K562 (cell line): ENCODE measurements at regions not wholly inside any gene's neighbourhood (a gene's known extent, or its start where the extent isn't known, plus 50 kb on each side); places are given as distances from the start of the nearest gene placed in this dataset.

Source experiments
- ATAC-seq: fragments of 200-7000 bp; cut with Tn5 transposase; 3 replicates; pipeline ENCODE4 v1.9.1; 2020; ENCODE audit warnings: moderate library complexity
- BruUV-seq: library from RNA; stranded (reverse); fragments of 400-500 nt; replicated peaks from 2 replicates; lab custom pipeline; 2021; lab: Mats Ljungman, UMichigan
- CTCF ChIA-PET: fragments of 300-600 bp; formaldehyde crosslinking; extraction: SDS; loops from one replicate; lab custom pipeline; 2021; ENCODE audit warnings: low intra/inter-chr PET ratio; lab: Yijun Ruan, JAX
- POLR2A ChIA-PET: fragments of 300-600, 350-650 bp; sonication (Branson Sonifier 250); formaldehyde crosslinking; extraction: SDS; loops from one replicate; lab custom pipeline; 2021; ENCODE audit warnings: antibody characterized with exemption, inconsistent platforms; lab: Yijun Ruan, JAX
- DNase-seq, 4 experiments: peaks; one replicate each; pipeline versions ENCODE4 v3.0.0 to v3.0.0-alpha.2; 2011 to 2018; ENCODE audit warnings: low spot score in 3 of 4, mixed read lengths in 3 of 4; ENCODE audit errors: extremely low read depth in 1 of 4
- FAIRE-seq: peaks from 2 replicates; lab custom pipeline; 2011; peaks lifted over from hg19 to GRCh38; lab: Jason Lieb, UNC
- H2AFZ ChIP-seq: 2 replicates; pipeline ENCODE4 v1.6.0; 2011; ENCODE audit warnings: low read depth, low read length, control low read depth, inconsistent platforms
- H3K27ac ChIP-seq: fragments of 200-600 bp; 3 replicates; pipeline ENCODE4 v1.8.0; 2011; ENCODE audit warnings: low read depth, mild to moderate bottlenecking, control low read depth, inconsistent platforms, low read length, moderate library complexity, mixed read lengths; ENCODE audit errors: extremely low read depth
- H3K27me3 ChIP-seq, 2 experiments: fragments of 300-600 bp in 1 of 2; 2 replicates in 1 of 2; 3 replicates in 1 of 2; pipeline versions ENCODE4 v1.6.0 to v1.8.0; 2011; ENCODE audit warnings: inconsistent platforms in 2 of 2, low read length in 2 of 2, mild to moderate bottlenecking in 1 of 2, mixed read lengths in 1 of 2, moderate library complexity in 1 of 2; ENCODE audit not compliant: control insufficient read depth in 2 of 2, insufficient read depth in 2 of 2
- H3K36me3 ChIP-seq: fragments of 300-600 bp; 3 replicates; pipeline ENCODE4 v1.8.0; 2011; ENCODE audit warnings: mild to moderate bottlenecking, low read length, inconsistent platforms; ENCODE audit not compliant: control insufficient read depth, insufficient read depth
- H3K4me1 ChIP-seq, 2 experiments: fragments of 200-600 bp in 1 of 2; replicated peaks in 1 of 2; 2 replicates in 1 of 2; 3 replicates in 1 of 2; pipeline versions ENCODE4 v1.5.1 to v1.8.0; 2011; ENCODE audit warnings: inconsistent platforms in 2 of 2, low read length in 2 of 2, mild to moderate bottlenecking in 1 of 2, mixed read lengths in 1 of 2, moderate library complexity in 1 of 2; ENCODE audit not compliant: control insufficient read depth in 2 of 2, insufficient read depth in 2 of 2
- H3K4me2 ChIP-seq: 2 replicates; pipeline ENCODE4 v1.6.1; 2011; ENCODE audit warnings: low read length, control low read depth, inconsistent platforms, mixed read lengths; ENCODE audit not compliant: insufficient read depth
- H3K4me3 ChIP-seq: fragments of 200-600 bp; sonication (generic), shearing (Covaris generic); 2 replicates; pipeline ENCODE4 v1.5.1; 2016; ENCODE audit warnings: control low read depth, inconsistent platforms
- H3K79me2 ChIP-seq: fragments of 200-600 bp; 3 replicates; pipeline ENCODE4 v1.8.0; 2011; ENCODE audit warnings: low read length, inconsistent platforms; ENCODE audit not compliant: control insufficient read depth, insufficient read depth
- H3K9ac ChIP-seq, 2 experiments: 2 replicates each; pipeline versions ENCODE4 v1.6.0 to v1.6.1; 2011; ENCODE audit warnings: low read depth in 2 of 2, low read length in 2 of 2, control low read depth in 1 of 2, inconsistent platforms in 1 of 2, mild to moderate bottlenecking in 1 of 2, mixed read lengths in 1 of 2; ENCODE audit not compliant: insufficient read depth in 1 of 2
- H3K9me1 ChIP-seq: one replicate; pipeline ENCODE4 v1.6.0; 2011; ENCODE audit warnings: inconsistent platforms, mild to moderate bottlenecking, low read length, moderate library complexity; ENCODE audit not compliant: control insufficient read depth, insufficient read depth
- H3K9me3 ChIP-seq: replicated peaks from 2 replicates; pipeline ENCODE4 v1.5.1; 2011; ENCODE audit warnings: low read depth, low read length, inconsistent platforms; ENCODE audit not compliant: control insufficient read depth, insufficient read depth
- H4K20me1 ChIP-seq: replicated peaks from 2 replicates; pipeline ENCODE4 v1.6.1; 2011; ENCODE audit warnings: low read length, inconsistent platforms, mixed read lengths; ENCODE audit not compliant: control insufficient read depth, insufficient read depth
- ARID3A ChIP-seq: IDR thresholded peaks from 2 replicates; pipeline ENCODE4 v1.6.1; 2012; ENCODE audit warnings: low read depth, low read length, improper control_type of control experiment, borderline replicate concordance
- HINFP ChIP-seq: fragments of 450-650 bp; conservative IDR thresholded peaks from 2 replicates; pipeline ENCODE4 v1.6.1; 2016; ENCODE audit warnings: missing genetic modification characterization, low read depth, mild to moderate bottlenecking, control low read depth, missing compliant biosample characterization
- HMG20A ChIP-seq: fragments of 450-650 bp; formaldehyde crosslinking; conservative IDR thresholded peaks from 2 replicates; pipeline ENCODE4 v1.4.0; 2020; ENCODE audit warnings: mild to moderate bottlenecking, mixed read lengths
- LARP7 ChIP-seq: fragments of 450-650 bp; IDR thresholded peaks from 2 replicates; pipeline ENCODE4 v1.6.1; 2016
- MED1 ChIP-seq: sonication (generic); formaldehyde crosslinking; IDR thresholded peaks from 2 replicates; pipeline ENCODE4 v1.8.1; 2023; ENCODE audit warnings: missing genetic modification reagents, borderline replicate concordance
- MLX ChIP-seq, 2 experiments: fragments of 450-650 bp in 1 of 2; sonication (generic) in 1 of 2; formaldehyde crosslinking; conservative IDR thresholded peaks; 2 replicates each; pipeline versions ENCODE4 v1.4.0 to v1.8.1; 2020 to 2022; ENCODE audit warnings: mild to moderate bottlenecking in 1 of 2, missing genetic modification reagents in 1 of 2
- MTA3 ChIP-seq: fragments of 450-650 bp; formaldehyde crosslinking; IDR thresholded peaks from 2 replicates; pipeline ENCODE4 v1.6.1; 2017; ENCODE audit warnings: mild to moderate bottlenecking, borderline replicate concordance
- NFIC ChIP-seq: fragments of 450-650 bp; IDR thresholded peaks from 2 replicates; pipeline ENCODE4 v1.6.1; 2017; ENCODE audit warnings: mild to moderate bottlenecking, inconsistent platforms
- SOX6 ChIP-seq: fragments of 450-650 bp; IDR thresholded peaks from 2 replicates; pipeline ENCODE4 v1.6.1; 2014; ENCODE audit warnings: mild to moderate bottlenecking
- SREBF1 ChIP-seq: fragments of 150-350 bp; IDR thresholded peaks from 2 replicates; pipeline ENCODE4 v1.6.1; 2014; ENCODE audit warnings: antibody characterized with exemption, low read depth, low read length, borderline replicate concordance
- ZNF133 ChIP-seq: fragments of 250-450 bp; sonication (Bioruptor Pico); IDR thresholded peaks from 2 replicates; pipeline ENCODE4 v1.4.0; 2020; ENCODE audit warnings: mild to moderate bottlenecking
- WGBS: fragments of 100-300 bp; shearing (Covaris generic); methylation state at CpG from one replicate; pipeline ENCODE4 v1.1.6; 2016; ENCODE audit warnings: low coverage, mixed read lengths; ENCODE audit not compliant: insufficient coverage; ENCODE audit errors: missing lambda C conversion rate; 5-methylcytosine and 5-hydroxymethylcytosine counted together
- in situ Hi-C: fragments of 300-500 bp; cut with MboI; formaldehyde crosslinking; loops from 4 replicates; pipeline ENCODE4 v1.15.0; 2018; ENCODE audit warnings: inconsistent platforms, mixed read lengths
- intact Hi-C: fragments of 100-400 bp; cut with micrococcal nuclease; formaldehyde crosslinking; loops from 2 replicates; pipeline ENCODE4 v1.14.2; 2022
- TF ChIP-seq, protein P1 (sequence below), 3 experiments: fragments of 200-800 bp in 1 of 3; fragments of 250-450 bp in 1 of 3; fragments of 450-650 bp in 1 of 3; sonication (Bioruptor Pico) in 1 of 3; sonication (Bioruptor generic) in 1 of 3; formaldehyde crosslinking in 1 of 3; IDR thresholded peaks; 2 replicates each; pipeline versions ENCODE4 v1.6.1 to v1.8.0; 2016 to 2022; ENCODE audit warnings: mild to moderate bottlenecking in 2 of 3, missing genetic modification characterization in 2 of 3, missing compliant biosample characterization in 1 of 3, moderate library complexity in 1 of 3
- TF ChIP-seq, protein P2 (sequence below): sonication (generic); formaldehyde crosslinking; IDR thresholded peaks from 2 replicates; pipeline ENCODE4 v1.8.0; 2022; ENCODE audit warnings: mild to moderate bottlenecking, missing genetic modification reagents

GRCh38 chr13:73672492-73672891, 461.7 kb downstream of the KLF12 start:
- Histone ChIP-seq H3K4me2 (no peak overlapping the region), H3K9me1 (no peaks in the 10 kb centered on the region), H2AFZ (no peak overlapping the region), H3K9me3 (no peaks in the 10 kb centered on the region), H3K9ac (no peak overlapping the region), H3K4me3 (no peak overlapping the region), H4K20me1 (no peaks in the 10 kb centered on the region), H3K27me3 (no peaks in the 10 kb centered on the region), H3K4me1 (no peaks in the 10 kb centered on the region), H3K79me2 (no peaks in the 10 kb centered on the region), H3K27ac (no peak overlapping the region), H3K36me3 (no peaks in the 10 kb centered on the region)
- intact Hi-C loops = no loop called here
- no TSS peak for BruUV-seq
- WGBS = 0% methylated on average over 3 of the region's 3 CpGs
- in situ Hi-C loops = no loop called here
- POLR2A ChIA-PET = interaction anchor here (0.9 kb wide), 1 partner anchor 9 kb away, joined by 3 read pairs; no protein-coding TSS in a partner anchor
- CTCF ChIA-PET = no interaction called here
- FAIRE-seq (no peak), DNase-seq (no peak), ATAC-seq (no peak)
- TF ChIP-seq LARP7 = no peak
- TF ChIP-seq ZNF133 = no peak
- no peak for TF ChIP-seq MED1 (CRISPR knock-in tag)
- TF ChIP-seq MTA3 = no peak
- no peak for TF ChIP-seq ARID3A
- TF ChIP-seq MLX (CRISPR knock-in tag; conservative IDR thresholded peaks at IDR 0.05) = no peak
- no peak for TF ChIP-seq HMG20A (CRISPR knock-in tag)
- no peak for TF ChIP-seq SREBF1
- no peak for TF ChIP-seq HINFP (tag)
- TF ChIP-seq NFIC = no peak
- TF ChIP-seq, protein P1, sequence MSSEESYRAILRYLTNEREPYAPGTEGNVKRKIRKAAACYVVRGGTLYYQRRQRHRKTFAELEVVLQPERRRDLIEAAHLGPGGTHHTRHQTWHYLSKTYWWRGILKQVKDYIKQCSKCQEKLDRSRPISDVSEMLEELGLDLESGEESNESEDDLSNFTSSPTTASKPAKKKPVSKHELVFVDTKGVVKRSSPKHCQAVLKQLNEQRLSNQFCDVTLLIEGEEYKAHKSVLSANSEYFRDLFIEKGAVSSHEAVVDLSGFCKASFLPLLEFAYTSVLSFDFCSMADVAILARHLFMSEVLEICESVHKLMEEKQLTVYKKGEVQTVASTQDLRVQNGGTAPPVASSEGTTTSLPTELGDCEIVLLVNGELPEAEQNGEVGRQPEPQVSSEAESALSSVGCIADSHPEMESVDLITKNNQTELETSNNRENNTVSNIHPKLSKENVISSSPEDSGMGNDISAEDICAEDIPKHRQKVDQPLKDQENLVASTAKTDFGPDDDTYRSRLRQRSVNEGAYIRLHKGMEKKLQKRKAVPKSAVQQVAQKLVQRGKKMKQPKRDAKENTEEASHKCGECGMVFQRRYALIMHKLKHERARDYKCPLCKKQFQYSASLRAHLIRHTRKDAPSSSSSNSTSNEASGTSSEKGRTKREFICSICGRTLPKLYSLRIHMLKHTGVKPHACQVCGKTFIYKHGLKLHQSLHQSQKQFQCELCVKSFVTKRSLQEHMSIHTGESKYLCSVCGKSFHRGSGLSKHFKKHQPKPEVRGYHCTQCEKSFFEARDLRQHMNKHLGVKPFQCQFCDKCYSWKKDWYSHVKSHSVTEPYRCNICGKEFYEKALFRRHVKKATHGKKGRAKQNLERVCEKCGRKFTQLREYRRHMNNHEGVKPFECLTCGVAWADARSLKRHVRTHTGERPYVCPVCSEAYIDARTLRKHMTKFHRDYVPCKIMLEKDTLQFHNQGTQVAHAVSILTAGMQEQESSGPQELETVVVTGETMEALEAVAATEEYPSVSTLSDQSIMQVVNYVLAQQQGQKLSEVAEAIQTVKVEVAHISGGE (CRISPR knock-in tag; IDR thresholded peaks at IDR 0.05) = no peak
- TF ChIP-seq, protein P2, sequence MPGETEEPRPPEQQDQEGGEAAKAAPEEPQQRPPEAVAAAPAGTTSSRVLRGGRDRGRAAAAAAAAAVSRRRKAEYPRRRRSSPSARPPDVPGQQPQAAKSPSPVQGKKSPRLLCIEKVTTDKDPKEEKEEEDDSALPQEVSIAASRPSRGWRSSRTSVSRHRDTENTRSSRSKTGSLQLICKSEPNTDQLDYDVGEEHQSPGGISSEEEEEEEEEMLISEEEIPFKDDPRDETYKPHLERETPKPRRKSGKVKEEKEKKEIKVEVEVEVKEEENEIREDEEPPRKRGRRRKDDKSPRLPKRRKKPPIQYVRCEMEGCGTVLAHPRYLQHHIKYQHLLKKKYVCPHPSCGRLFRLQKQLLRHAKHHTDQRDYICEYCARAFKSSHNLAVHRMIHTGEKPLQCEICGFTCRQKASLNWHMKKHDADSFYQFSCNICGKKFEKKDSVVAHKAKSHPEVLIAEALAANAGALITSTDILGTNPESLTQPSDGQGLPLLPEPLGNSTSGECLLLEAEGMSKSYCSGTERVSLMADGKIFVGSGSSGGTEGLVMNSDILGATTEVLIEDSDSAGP (CRISPR knock-in tag) = no peak
- no peak for TF ChIP-seq SOX6
